HG03457 (cell line): ENCODE measurements at regions not wholly inside any gene's neighbourhood (a gene's known extent, or its start where the extent isn't known, plus 50 kb on each side); places are given as distances from the start of the nearest gene placed in this dataset.

Experiments used
- ATAC-seq: cut with Tn5 transposase; IDR thresholded peaks from one replicate; pipeline ENCODE4 v1.9.1; 2021; ENCODE audit warnings: moderate number of reproducible peaks; ENCODE audit not compliant: unreplicated experiment

DNA sequence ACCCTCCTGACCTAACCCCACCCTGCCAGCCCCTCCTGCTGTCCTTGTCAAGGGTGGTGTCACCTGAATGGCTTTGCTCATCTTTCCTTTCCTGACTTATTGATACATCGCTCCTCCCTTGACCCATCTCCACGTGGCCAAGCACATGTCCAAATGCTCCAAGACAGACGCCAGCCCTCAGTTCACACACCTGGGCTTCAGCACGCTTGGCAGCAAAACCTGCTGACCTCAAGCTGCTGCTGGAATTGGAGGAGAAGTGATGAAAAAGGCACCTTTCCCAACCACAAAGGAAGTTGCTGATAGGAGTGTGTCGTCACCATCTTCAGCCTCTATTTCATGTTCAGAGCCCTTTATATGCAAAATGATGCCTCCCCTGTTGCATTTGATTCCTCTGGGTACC lies 141.3 kb downstream of the TLE3 start:
- ATAC-seq = no peak

DNA sequence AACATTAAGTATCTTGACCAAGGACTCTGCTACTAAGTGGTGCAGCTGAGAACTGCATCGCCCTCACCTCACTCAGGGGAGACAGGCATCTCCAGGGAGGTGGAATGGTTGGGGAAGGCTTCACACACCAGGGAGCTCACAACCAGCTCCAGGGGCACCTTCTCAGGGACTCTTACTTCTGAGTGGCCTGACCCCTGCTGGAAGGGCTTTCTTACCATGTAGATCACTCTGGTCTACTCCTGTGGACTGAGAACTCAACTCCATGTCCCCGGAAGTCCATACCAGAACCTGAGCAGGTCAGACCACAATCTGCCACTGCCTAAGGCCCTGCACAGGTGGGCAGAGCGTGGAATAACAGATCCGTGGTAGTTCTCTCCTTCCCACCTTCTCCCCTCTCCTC lies 140.5 kb downstream of the TLE3 start:
- ATAC-seq = no peak

DNA sequence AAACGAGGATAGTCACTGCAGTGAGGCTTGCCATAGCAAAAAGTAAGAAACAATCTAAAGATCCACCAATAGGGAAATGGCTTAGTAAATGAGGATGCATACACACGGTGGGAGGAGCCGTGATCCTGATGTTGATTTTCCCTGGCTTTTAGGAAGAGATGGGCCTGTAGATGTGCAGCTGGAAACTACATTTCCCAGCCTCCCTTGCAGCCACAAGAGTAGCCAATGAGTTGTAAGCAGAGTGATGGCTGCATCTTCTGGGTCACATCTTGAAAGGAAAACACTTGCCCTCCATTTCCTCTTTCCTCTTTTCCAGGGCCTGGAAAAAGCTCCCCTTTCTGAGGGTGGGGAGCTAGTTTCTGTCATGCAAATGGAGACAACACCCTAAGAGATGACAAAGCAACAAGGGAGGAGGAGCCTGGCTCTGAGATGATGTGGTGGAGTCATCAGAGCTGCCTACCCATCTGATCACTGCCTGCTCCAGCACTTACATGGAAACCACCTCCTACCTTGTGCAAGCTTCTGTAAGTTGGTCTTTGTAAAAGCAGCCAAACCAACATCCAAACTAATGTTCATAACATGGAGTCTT lies 139.1 kb downstream of the TLE3 start:
- ATAC-seq = no peak

GRCh38 chr15:69962561-69962960 lies 135.2 kb downstream of the TLE3 start:
- ATAC-seq = no peak

DNA sequence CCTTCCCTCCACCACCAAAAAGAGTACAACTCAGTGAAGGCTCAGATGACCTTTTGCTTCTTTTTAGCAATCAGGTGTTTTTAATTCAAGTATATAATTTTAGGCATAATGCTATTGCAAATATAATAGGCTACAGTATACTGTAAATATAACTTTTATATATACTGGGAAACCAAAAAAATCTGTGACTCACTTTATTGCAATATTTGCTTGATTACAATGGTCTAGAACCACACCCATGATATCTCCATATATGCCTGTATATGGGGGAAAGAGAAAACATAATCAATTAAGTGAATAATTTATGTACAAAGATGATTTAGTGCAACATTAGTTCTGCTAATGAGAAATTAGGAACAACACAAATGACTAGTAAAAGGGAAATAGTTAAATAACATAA lies 134.3 kb downstream of the TLE3 start:
- no peak for ATAC-seq

DNA sequence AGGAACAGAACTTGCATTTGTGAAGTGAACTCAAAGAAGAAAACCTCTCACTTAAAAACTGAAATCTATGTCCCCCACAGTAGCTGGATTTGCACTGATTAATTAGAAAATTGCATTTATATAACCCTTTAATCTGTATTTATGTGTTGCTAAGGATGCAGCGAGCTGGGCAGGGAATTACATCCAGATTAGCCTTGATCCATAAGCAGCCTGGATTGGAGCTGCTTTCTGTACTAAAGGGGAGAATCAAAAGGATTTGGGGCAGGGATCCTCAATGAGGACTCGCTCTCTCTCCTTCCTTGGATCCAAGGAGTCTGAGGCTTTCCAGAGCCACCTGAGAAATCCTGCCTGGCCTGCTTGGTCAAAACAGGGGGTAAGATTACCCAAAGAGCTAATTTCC lies 125.9 kb downstream of the TLE3 start:
- no peak for ATAC-seq

DNA sequence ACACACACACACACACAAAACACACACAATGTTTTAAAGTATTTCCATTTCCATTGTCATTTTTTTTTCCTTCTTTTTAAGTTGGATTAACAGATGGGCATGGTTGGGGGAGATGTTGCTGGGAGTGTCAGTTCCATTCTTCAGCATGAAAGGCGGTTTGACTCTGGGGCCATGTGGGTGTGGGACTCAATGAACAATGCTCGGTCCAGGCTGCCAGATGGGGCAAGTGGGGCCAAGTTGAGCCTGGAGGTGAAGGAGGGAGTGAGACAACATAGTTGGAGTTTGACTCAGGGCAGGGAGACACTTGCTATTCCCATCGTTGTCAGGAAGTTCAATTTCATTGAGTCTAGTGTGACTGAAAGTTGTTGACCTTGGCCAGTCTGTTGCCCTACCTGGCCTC lies 125.3 kb downstream of the TLE3 start:
- ATAC-seq = no peak

- ATAC-seq = no peak
Observed at GRCh38 chr15:69973102-69973714, 124.5 kb downstream of the TLE3 start.

DNA sequence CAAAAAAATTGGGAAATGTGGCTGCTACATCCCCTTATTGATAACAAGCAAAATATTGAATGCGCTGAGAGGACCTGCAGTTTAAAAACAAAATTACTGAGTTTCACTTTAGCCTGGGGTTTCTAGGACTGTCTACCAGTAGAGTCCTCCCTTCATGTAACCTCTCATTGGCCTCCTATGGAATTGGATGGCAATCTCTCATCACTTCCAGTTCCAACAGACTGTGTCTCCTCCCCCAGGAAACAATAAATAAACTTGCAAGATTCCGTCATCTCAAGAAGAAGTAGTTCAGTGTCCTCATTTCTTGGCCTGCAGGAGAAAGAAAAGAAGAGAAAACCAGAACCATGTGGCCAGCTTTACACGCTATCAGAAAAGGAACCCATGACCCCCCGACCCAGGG lies 123.8 kb downstream of the TLE3 start:
- no peak for ATAC-seq

DNA sequence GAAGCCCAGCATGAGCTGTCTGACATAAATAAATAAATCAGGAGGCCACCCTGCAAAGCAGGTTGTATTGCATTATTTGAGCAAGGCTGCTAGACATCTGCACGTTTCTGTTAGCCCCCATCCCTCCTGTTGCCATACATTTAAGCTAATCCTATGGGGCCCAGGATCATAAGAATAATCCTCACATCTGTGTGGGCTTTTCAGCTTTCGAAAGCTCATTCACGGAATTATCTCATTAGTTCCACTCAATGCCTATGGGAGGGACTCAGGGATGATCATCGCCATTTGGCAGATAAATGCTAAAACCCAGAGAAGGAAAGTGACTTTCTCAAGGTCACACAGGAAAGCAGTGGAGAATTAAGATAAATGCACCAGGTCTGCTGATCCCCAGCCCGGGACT lies 123.4 kb downstream of the TLE3 start:
- no peak for ATAC-seq

- ATAC-seq = no peak
Observed at GRCh38 chr15:69976366-69976994, 121.2 kb downstream of the TLE3 start.

GRCh38 chr15:69978603-69979002 lies 119.1 kb downstream of the TLE3 start:
- no peak for ATAC-seq

DNA sequence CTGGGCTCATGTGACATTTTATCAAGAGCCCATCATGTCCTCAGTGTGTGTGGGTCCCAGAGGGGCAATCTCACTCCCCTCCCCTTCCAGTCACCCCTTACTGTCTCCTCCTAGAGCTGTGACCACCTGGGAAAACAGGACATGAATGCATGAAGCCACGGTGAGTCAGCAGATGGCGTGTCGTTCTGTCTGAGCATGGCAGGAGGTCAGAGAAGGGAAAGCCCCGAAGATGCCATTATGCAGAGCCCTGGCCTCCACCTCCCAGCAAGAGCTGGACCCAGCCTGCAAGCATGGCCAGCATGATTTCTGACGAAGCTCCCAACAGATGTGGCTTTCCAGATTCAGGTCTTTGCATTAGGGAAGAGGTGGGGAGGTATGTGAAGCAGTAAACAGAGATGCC lies 118.5 kb downstream of the TLE3 start:
- ATAC-seq = no peak

DNA sequence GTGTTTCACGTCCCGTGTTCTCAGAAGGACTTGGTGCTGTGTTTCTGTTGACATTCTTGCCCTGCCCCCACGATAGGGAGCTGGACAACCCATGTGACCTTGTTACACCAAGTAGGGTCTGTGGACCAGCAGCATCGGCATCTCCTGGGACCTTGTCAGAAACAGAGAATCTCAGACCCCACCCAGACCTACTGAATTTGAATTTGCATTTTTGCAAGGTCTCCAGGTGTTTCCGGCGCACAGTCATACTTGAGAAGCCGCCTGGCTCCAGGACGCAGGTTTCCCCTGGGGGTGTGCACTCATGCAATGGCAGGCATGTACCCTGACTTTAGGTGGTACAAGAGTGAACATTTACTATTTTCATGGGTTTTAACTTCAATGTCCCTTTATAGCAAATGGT lies 117.9 kb downstream of the TLE3 start:
- ATAC-seq = peak; percentile 68

- no peak for ATAC-seq
Observed at GRCh38 chr15:69980341-69981059, 117.2 kb downstream of the TLE3 start.

DNA sequence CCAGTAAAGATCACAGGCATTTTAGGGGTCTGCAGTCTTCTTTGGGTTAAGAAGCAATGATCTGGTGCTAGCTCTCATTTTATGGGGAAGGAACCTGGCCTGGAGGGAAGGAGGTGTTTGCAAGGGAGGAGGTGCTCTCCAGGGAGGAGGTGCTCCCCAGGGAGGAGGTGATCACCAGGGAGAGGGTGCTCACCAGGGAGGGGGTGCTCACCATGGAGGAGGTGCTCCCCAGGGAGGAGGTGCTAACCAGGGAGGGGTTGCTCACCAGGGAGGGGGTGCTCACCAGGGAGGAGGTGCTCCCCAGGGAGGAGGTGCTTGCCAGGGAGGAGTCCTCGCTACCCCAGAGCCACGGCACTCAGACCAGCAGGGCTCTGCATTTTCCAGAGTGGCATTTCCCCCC lies 115.7 kb downstream of the TLE3 start:
- ATAC-seq = no peak

DNA sequence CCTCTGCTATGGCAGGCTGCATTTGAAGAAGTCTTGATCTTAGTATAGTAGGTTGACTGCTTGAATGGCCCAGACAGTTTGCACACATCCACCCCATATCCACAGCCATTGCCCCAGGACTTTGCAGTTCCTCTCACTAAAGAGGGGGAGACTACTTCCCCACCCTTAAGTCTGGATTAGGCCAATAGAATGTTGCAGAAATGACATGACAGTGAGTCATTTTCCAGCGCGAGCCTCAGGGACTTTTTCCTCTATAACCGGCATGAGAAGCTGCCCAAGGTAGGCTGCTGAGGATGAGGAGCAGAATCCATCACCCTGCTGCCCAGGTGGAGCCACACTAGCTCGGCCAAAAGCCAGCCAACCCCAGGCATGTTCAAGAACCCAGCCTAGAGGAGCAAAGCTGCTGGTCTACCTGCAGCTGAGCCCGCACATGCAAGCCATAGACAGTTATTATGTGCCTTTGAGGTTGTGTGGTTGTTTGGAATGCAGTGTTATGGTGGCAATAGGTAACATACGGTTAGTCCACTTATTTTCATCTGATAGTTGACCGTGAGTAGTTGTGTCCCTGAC lies 113.9 kb downstream of the TLE3 start:
- ATAC-seq = no peak

DNA sequence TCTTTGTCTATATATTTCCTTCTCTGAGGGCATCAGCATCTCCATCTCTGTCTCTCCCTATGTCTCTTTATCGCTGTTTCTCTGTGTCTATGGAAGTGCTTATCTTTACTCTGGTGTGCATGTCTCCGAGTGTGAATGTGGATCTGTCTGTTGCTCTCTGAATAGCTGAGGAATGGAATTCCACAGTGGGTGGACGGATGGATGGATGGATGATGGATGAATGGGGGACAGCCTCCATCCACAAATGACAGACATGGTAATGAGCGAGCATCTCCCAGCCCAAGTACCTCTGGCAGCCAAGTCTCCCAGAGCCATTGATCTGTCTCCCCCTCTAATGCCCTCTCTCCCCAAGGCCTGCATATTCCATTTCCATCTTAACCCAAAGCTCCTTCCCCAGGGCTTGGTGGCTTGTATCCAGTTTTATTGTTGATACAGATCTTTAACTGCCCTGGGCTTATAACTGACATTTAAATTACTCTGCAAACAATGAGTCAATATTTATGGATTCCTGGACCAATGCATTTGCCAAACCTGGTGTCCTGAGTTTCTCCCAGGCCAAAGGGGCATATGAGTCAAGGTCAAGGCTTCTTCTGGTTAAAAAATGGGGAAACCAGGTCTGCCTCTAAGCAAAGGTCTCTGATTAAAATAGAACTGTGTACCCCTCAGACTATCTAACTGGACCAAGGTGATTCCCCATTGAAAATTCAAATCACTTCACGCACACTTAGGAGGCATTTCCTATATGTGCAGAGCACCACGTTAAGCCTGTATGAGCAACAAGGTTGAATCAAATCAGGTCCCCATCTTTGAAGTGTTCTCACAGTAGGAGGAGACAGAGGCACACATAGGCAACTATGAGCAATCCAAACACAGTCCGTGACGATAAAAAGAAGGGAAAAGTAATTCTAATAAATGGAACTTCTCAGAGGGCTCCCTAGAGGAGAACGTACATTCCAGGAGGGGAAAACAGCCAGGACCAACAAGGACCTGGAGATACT lies 109.9 kb downstream of the TLE3 start:
- no peak for ATAC-seq

- ATAC-seq = no peak
Observed at GRCh38 chr15:69988541-69989225, 109.0 kb downstream of the TLE3 start.
